WERI-Rb-1 (cell line): ENCODE measurements at regions not wholly inside any gene's neighbourhood (a gene's known extent, or its start where the extent isn't known, plus 50 kb on each side); places are given as distances from the start of the nearest gene placed in this dataset.

Experiments
- DNase-seq: peaks from one replicate; pipeline ENCODE4 v3.0.0-alpha.2; 2020
- H3K27ac ChIP-seq: fragments of 250-450 bp; sonication (Bioruptor Pico); 2 replicates; pipeline ENCODE4 v1.5.1; 2020; ENCODE audit warnings: mild to moderate bottlenecking, moderate library complexity
- H3K27me3 ChIP-seq: fragments of 250-450 bp; sonication (Bioruptor Pico); 2 replicates; pipeline ENCODE4 v1.5.1; 2021; ENCODE audit warnings: mild to moderate bottlenecking, low read depth, moderate library complexity; ENCODE audit not compliant: insufficient read depth, severe bottlenecking
- H3K36me3 ChIP-seq: fragments of 250-450 bp; sonication (Bioruptor Pico); 2 replicates; pipeline ENCODE4 v1.5.1; 2020; ENCODE audit warnings: mild to moderate bottlenecking, moderate library complexity
- H3K4me3 ChIP-seq: 2 replicates; pipeline ENCODE4 v1.5.1; 2011; ENCODE audit warnings: low read depth, mild to moderate bottlenecking, control low read depth, low read length
- H3K9me3 ChIP-seq: fragments of 250-450 bp; sonication (Bioruptor Pico); 2 replicates; pipeline ENCODE4 v1.5.1; 2021; ENCODE audit warnings: mild to moderate bottlenecking, moderate library complexity; ENCODE audit not compliant: severe bottlenecking
- TF ChIP-seq, protein P1 (sequence below): IDR thresholded peaks from 2 replicates; pipeline ENCODE4 v1.5.1; 2011; ENCODE audit warnings: low read depth, mild to moderate bottlenecking, control low read depth, inconsistent platforms, low read length

DNA sequence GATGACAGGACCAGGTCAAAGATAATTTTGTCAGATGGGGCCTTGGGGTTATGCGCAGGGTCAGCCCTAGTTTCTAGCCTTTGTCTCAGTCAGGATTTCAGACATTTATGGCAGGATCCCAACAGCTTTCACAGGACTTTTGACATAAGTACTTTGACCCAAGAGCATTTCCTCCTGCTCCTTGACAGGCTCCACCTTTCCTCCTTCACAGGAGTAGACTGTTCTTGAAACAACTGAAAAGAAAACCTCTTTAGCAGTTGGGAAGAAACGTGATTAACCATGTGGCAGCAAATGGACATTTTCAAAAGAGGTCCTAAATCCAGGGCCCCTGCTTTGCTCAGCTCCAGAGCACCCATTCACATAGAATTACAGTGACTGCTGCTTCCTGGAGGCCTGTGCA lies 120.4 kb upstream of the MAP3K7 start:
- H3K4me3 ChIP-seq = no peak overlapping the region
- H3K27me3 ChIP-seq = no peaks in the 10 kb centered on the region
- no peak for DNase-seq
- no peaks in the 10 kb centered on the region for H3K36me3 ChIP-seq
- H3K9me3 ChIP-seq = no peaks in the 10 kb centered on the region
- H3K27ac ChIP-seq = no peak overlapping the region
- TF ChIP-seq, protein P1, sequence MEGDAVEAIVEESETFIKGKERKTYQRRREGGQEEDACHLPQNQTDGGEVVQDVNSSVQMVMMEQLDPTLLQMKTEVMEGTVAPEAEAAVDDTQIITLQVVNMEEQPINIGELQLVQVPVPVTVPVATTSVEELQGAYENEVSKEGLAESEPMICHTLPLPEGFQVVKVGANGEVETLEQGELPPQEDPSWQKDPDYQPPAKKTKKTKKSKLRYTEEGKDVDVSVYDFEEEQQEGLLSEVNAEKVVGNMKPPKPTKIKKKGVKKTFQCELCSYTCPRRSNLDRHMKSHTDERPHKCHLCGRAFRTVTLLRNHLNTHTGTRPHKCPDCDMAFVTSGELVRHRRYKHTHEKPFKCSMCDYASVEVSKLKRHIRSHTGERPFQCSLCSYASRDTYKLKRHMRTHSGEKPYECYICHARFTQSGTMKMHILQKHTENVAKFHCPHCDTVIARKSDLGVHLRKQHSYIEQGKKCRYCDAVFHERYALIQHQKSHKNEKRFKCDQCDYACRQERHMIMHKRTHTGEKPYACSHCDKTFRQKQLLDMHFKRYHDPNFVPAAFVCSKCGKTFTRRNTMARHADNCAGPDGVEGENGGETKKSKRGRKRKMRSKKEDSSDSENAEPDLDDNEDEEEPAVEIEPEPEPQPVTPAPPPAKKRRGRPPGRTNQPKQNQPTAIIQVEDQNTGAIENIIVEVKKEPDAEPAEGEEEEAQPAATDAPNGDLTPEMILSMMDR = no peak

DNA sequence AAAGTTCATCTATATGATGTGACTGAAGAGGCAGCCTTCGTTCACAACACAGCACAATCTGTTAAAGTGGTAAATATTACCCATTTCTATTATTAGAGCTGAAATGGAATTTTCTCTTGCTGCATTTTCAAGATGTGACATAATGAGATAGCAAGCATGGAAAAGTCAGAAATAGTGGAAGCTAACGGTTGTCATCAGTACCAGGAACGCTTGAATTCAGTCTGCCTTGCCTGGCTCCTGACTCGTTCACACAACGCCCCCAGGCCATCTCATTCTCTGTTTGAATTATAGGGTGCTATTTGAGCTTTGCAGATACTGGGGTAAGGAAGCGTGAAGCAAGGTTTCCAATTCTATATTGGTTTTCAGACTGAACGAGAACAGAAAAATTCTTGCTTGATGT lies 116.5 kb upstream of the MAP3K7 start:
- no peak overlapping the region for H3K27ac ChIP-seq
- H3K36me3 ChIP-seq = no peaks in the 10 kb centered on the region
- no peak overlapping the region for H3K4me3 ChIP-seq
- no peak for DNase-seq
- H3K27me3 ChIP-seq = no peaks in the 10 kb centered on the region
- no peaks in the 10 kb centered on the region for H3K9me3 ChIP-seq
- TF ChIP-seq, protein P1 = no peak

GRCh38 chr6:90701926-90702325 lies 115.1 kb upstream of the MAP3K7 start:
- DNase-seq = no peak
- H3K27ac ChIP-seq = no peak overlapping the region
- TF ChIP-seq, protein P1 = no peak
- no peak overlapping the region for H3K4me3 ChIP-seq
- no peaks in the 10 kb centered on the region for H3K9me3 ChIP-seq
- no peaks in the 10 kb centered on the region for H3K36me3 ChIP-seq
- H3K27me3 ChIP-seq = no peaks in the 10 kb centered on the region

DNA sequence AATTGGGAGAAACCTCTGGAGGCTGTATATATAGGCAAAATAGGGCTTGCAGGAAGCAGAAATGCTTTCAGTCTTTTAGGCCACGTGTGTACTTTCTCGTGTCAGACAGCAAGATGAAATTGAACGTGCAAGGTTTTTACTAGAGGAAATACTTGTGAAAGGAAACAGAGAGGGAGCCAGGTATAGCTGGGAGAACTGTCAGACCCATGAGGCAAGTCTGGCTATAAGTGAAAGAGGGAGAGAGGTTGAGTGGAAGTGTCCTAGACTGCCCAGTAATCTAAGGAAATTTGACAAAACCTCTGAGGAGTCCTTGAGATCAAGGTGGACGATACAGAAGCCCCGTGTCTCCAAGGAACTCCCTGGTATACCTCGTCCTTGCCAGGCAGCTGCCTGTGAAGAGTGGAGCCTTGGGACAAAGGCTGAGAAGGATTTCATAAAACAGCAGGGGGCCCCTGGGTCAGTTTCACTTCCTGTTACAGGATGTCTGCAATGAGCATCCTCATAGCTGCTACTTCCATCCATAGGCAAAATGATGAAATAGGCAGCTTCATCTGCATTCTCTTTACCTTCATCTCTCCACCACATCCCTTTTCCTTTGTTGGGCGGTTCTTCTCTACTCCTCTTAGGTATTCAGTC lies 114.4 kb upstream of the MAP3K7 start:
- TF ChIP-seq, protein P1 = no peak
- Histone ChIP-seq H3K27me3 (no peaks in the 10 kb centered on the region), H3K36me3 (no peaks in the 10 kb centered on the region), H3K9me3 (no peaks in the 10 kb centered on the region), H3K4me3 (no peak overlapping the region), H3K27ac (no peak overlapping the region)
- DNase-seq = peak; percentile 16

GRCh38 chr6:90695316-90695715 lies 108.4 kb upstream of the MAP3K7 start:
- TF ChIP-seq, protein P1 = no peak
- DNase-seq = no peak
- H3K36me3 ChIP-seq = no peaks in the 10 kb centered on the region
- H3K27ac ChIP-seq = no peak overlapping the region
- no peaks in the 10 kb centered on the region for H3K9me3 ChIP-seq
- H3K27me3 ChIP-seq = peaks cover 6% of the 10 kb centered on the region
- H3K4me3 ChIP-seq = no peak overlapping the region

DNA sequence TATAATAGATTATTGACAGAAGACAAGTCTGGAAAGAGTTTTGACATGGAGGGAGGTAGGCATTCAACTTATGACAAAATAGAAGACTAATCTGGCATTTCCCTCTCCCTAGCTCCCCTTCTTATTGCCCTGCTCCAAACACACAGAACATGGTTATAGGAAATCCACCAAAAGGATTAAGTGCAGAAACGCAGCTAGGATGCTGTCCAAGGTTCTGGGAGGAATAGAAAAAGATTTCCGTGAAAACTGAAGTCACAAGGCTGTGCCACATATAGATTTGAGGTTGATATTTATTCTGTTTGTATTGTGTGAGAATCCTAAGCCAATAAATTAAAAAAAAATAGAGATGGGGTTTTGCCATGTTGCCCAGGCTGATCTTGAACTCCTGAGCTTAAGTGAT lies 107.9 kb upstream of the MAP3K7 start:
- H3K4me3 ChIP-seq = no peak overlapping the region
- H3K9me3 ChIP-seq = no peaks in the 10 kb centered on the region
- H3K36me3 ChIP-seq = no peaks in the 10 kb centered on the region
- peaks cover 6% of the 10 kb centered on the region for H3K27me3 ChIP-seq
- TF ChIP-seq, protein P1 = no peak
- H3K27ac ChIP-seq = no peak overlapping the region
- no peak for DNase-seq
